ENCODE measurements at regions not wholly inside any gene's neighbourhood (a gene's known extent, or its start where the extent isn't known, plus 50 kb on each side); places are given as distances from the start of the nearest gene placed in this dataset.
"Not testable (repeated sequence)": the region's sequence is repeated elsewhere in the genome, so short reads cannot be mapped to it uniquely, and the experiment has no call there.

GRCh38 chr18:38790786-38791185, 1225.2 kb upstream of the CELF4 start:
- no peak for DNase-seq

GRCh38 chr18:38790303-38790702, 1224.7 kb upstream of the CELF4 start:
- DNase-seq = no peak

- no peak for DNase-seq
Observed at GRCh38 chr18:38789141-38789540, 1223.5 kb upstream of the CELF4 start.

GRCh38 chr18:38786906-38787305, 1221.3 kb upstream of the CELF4 start:
- no peak for DNase-seq

GRCh38 chr18:38771620-38772019, 1206.0 kb upstream of the CELF4 start:
- not testable (repeated sequence) for DNase-seq

- DNase-seq = no peak
Observed at GRCh38 chr18:38768504-38768903, 1202.9 kb upstream of the CELF4 start.

GRCh38 chr18:38759457-38759856, 1193.9 kb upstream of the CELF4 start:
- DNase-seq = no peak

GRCh38 chr18:38756436-38756835, 1190.8 kb upstream of the CELF4 start:
- DNase-seq = no peak

GRCh38 chr18:38752430-38752829, 1186.8 kb upstream of the CELF4 start:
- DNase-seq = no peak

DNA sequence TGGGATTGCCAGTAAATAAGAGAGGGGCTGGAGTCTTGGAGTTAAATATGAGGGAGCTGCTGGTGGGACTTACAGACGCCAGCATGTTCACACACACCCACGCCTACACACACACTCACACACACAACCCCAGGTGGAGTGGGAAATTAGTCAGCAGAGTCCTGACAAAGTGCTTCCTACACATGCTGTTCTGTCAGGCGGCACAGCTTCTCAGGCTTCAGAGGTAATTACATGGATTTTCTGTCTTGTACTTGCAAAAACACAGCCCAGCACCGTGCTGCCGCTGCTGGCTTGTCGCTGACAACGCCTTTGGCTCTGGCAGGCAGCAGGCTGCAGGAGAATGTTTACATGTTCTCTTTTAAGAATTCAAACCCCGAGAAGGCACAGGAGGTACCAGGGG, 1186.3 kb upstream of the CELF4 start:
- no peak for DNase-seq

DNA sequence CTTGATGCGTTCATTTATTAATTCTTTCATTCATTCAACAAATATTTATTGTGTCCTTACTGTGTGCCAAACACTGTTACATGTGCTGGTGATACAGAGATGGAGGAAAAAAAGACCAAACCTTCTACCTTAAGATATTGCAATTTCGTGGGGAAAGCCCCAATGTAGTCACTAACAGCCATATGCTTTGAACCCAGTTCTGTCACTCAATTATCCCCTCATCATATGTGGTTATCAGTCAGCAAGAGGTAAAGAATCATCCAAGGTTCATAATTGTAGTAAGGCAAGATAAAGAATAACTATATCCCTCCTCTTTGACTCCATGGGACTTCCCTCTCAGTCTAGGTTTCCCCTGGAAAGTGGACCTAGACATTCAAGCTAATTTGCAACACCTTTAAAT, 1185.6 kb upstream of the CELF4 start:
- no peak for DNase-seq

GRCh38 chr18:38750751-38751150, 1185.2 kb upstream of the CELF4 start:
- DNase-seq = no peak

DNA sequence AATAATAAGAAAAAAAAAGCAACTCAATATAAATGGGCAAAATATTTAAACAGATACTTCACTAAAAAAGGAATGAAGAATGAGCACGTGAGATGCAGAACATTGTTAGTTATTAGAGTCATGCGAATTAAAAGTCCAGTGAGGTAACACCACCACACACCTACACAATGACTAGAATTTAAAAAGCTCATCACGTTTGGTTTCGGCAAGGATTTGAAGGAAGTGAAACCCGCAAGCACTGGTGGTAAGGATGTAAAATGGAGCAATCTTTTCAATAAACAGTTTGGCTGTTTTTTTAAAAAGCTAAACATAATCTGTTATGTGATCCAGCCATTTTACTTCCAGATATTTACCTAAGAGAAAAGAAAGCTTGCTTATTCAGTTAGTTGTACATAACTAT, 1181.6 kb upstream of the CELF4 start:
- no peak for DNase-seq

DNA sequence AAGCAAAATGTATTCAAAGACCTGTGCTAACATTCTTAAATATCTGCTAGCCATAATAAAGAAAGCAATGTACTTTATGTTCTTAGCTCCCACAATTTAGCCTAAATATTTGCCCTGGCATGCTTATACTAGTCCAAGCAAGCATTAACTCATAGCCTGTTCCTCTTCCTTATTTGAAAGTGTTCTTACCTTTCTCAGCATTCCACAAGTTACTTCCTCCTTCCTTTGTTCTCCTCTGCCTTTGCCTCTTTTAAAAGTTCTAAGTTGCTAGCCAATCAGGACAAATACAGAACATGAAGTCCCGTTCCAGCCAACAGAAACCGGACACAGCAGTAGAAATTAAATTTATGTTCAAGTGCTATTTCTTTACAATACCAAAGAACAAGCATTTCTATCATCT, 1154.6 kb upstream of the CELF4 start:
- not testable (repeated sequence) for DNase-seq

DNA sequence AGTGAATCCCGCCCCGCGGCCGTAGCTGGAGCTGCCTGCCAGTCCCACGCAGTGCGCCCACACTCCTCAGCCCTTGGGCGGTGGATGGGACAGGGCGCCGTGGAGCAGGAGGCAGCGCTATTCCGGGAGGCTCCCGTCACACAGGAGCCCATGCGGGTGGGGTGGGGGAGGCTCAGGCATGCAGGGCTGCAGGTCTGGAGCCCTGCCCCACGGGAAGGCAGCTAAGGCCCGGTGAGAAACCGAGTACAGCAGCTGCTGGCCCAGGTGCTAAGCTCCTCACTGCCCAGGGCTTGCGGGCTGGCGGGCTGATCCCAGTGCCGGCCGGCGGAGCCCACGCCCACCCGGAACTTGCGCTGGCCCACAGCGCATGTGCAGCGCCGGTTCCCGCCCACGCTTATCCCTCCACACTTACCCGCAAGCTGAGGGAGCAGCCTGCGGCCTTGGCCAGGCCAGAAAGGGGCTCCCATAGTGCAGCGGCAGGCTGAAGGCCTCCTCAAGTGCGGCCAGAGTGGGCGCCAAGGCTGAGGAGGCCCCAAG, 1152.8 kb upstream of the CELF4 start:
- DNase-seq = no peak

DNA sequence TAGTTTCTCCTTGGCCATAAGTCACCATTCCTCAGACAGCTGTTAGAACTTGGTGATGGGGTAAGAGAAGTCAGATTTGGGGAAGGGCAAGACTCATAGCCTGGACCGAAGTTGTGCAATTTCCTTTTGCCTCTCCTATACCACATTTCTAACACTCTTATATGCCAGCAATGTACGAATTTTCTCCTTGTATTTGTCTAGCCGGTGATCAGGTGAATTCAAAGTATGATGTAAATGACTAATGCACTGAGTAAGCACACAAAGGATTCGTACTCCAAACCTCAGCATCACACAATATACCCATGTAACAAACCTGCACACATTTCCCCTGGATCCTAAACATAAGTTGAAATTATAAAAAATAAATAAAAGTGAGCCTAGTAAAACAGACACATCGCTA, 1143.5 kb upstream of the CELF4 start:
- no peak for DNase-seq

- DNase-seq = no peak
Observed at GRCh38 chr18:38706373-38706772, 1140.8 kb upstream of the CELF4 start.

DNA sequence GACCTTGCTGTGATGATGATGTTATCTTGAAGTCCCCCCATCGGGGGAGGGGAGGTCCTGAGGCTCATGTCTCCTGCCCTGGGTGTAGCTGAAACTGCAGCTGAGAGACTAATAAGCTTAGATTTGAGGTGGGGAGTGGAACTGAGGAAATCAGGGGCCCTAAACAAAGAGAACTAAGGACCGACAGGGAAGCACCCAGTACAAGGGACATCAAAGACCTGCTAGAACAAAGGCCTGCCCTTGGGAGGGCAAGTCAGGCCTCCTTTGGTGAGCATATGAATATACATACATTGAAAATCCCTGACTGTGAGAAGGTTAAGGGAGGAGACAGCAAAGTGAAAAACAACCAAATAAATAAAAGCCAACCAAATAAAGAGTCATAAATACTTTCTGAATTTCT, 1132.5 kb upstream of the CELF4 start:
- DNase-seq = no peak

- DNase-seq = no peak
Observed at GRCh38 chr18:38695559-38696280, 1130.1 kb upstream of the CELF4 start.

- DNase-seq = no peak
Observed at GRCh38 chr18:38693104-38693503, 1127.5 kb upstream of the CELF4 start.

DNA sequence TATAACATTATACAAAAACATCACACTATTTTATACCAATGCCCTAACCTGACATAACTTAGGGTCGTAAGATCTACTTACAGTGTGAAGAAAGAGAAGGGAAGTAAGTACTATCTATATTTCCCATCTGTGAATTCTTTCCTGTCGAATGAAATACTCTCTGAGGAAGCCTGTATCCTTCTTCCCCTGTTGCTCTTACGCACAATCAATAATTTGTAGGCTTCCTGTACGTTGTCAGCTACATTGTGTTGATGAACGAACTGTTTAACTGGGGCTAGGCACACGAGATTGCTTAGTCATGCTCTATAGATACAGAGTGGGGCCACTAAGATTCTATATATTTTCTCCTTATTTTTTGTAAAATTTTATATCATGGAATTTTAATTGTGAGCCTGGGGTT, 1125.0 kb upstream of the CELF4 start:
- no peak for DNase-seq

GRCh38 chr18:38688416-38688815, 1122.8 kb upstream of the CELF4 start:
- DNase-seq = no peak

DNA sequence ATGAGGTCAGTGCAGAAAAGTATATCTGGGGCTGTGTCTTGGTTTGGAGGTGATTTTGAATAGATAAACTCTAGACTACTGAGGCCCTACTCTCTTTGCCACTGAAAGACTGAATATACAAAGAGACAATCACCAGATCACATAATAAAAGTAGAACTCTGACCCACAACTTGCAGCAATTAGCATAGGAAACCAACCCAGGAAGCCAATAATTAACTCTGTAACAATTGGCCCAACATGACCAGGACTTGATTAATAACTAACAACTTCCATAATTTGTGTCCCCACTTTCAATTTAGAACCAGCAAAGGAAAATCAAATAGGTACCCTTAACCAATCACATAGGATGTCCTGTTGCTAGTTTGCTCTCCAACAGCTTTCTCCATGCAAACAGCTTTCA, 1104.9 kb upstream of the CELF4 start:
- no peak for DNase-seq

DNA sequence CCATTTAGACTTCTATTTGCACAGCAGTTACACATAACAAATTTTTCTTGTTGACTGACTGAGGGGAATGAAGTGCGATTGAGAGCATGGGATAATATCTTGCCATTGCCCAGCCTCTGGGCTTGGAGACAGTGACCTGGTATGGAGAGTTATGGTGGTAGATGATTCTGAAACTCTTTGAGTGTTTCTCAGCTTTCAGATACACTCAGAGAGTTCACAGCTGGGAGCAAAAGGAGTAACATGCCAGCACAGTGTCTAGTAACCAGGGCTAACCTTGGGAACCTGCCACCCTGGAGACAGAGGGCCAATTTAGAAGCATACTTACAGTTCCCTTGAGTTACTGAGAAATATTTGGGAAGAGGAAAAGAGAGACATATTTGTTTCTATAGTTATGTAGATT, 1099.3 kb upstream of the CELF4 start:
- no peak for DNase-seq

DNA sequence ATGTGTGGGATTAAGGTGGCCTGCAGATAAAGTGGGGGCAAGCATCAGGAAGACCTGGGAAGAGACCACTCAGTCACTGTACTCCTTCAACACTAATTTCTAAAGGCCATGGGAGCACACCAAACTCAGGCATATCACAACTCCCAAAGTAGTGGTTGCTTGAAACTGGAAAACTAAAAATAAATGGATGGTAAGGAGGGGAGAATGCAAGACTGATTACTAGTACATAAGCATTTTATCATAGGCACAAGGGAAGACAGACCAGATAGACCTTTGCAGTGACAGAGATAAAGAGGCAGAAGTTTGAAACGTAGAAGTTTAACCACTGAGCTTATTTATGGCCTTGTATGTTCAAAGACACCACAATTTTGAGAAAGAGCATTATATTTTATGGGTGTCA, 1098.1 kb upstream of the CELF4 start:
- DNase-seq = no peak
